Kidney (tissue), 13 donors: ENCODE measurements at regions not wholly inside any gene's neighbourhood (a gene's known extent, or its start where the extent isn't known, plus 50 kb on each side); places are given as distances from the start of the nearest gene placed in this dataset.

Source experiments
- DNase-seq, 5 donors: peaks; one replicate each; pipeline ENCODE4 v3.0.0-alpha.2; 2013 to 2020
- FAIRE-seq: peaks from 2 replicates; lab custom pipeline; 2012; peaks lifted over from hg19 to GRCh38; lab: Jason Lieb, UNC
- H3K27ac ChIP-seq, 2 donors: one replicate each; pipeline ENCODE4 v1.7.0; 2013; ENCODE audit warnings: low read depth in 2 of 2, low read length in 2 of 2, inconsistent platforms in 1 of 2
- H3K27me3 ChIP-seq: one replicate; pipeline ENCODE4 v1.7.1; 2013; ENCODE audit warnings: low read length, inconsistent platforms; ENCODE audit not compliant: control insufficient read depth, insufficient read depth
- H3K36me3 ChIP-seq, 3 donors: one replicate each; pipeline versions ENCODE4 v1.7.0 to v1.7.1; 2013; ENCODE audit warnings: low read length in 3 of 3, control low read depth in 1 of 3, inconsistent platforms in 1 of 3; ENCODE audit not compliant: insufficient read depth in 3 of 3, control insufficient read depth in 2 of 3
- H3K4me1 ChIP-seq, 3 donors: one replicate each; pipeline versions ENCODE4 v1.7.0 to v1.7.1; 2013; ENCODE audit warnings: low read length in 3 of 3, inconsistent platforms in 1 of 3, low read depth in 1 of 3; ENCODE audit not compliant: control insufficient read depth in 2 of 3, insufficient read depth in 2 of 3
- H3K4me3 ChIP-seq, 3 donors: one replicate each; pipeline versions ENCODE4 v1.7.0 to v1.8.1; 2013; ENCODE audit warnings: low read length in 3 of 3, control low read depth in 1 of 3, inconsistent platforms in 1 of 3
- H3K9ac ChIP-seq, 3 donors: one replicate each; pipeline versions ENCODE4 v1.7.0 to v1.7.1; 2013; ENCODE audit warnings: low read length in 3 of 3, control low read depth in 1 of 3, inconsistent platforms in 1 of 3
- H3K9me3 ChIP-seq, 3 donors: one replicate each; pipeline versions ENCODE4 v1.7.0 to v1.7.1; 2013; ENCODE audit warnings: low read length in 3 of 3, control low read depth in 1 of 3, inconsistent platforms in 1 of 3; ENCODE audit not compliant: control insufficient read depth in 2 of 3, insufficient read depth in 1 of 3
- CTCF ChIP-seq: IDR thresholded peaks from 3 replicates; pipeline ENCODE4 v1.5.1; 2012; ENCODE audit warnings: mild to moderate bottlenecking, moderate library complexity, borderline replicate concordance; ENCODE audit not compliant: insufficient read depth; ENCODE audit errors: extremely low read depth
- intact Hi-C: fragments of 100-400 bp; cut with DNase I; formaldehyde crosslinking; loops from one replicate; pipeline ENCODE4 v1.11.1; 2022
- donor health status: control.
- donor health status: control.
- donor health status: control.
- donor health status: control.
- donor health status: control.
- donor health status: DM: yes; HTN: yes; CAD: no.
- donor health status: Normal renal cell carcinoma (clear cell type).

GRCh38 chr16:86426063-86426642 is 84.2 kb upstream of the FOXF1 start:
- H3K9ac ChIP-seq, result no peak overlapping the region
- H3K27me3 ChIP-seq, result no peaks in the 10 kb centered on the region
- no peaks in the 10 kb centered on the region for H3K36me3 ChIP-seq
- no peak overlapping the region for H3K27ac ChIP-seq
- peaks cover 0 to 6% (median 3%) of the 10 kb centered on the region in 3 donors for H3K9me3 ChIP-seq
- FAIRE-seq, result no peak
- no peaks in the 10 kb centered on the region for H3K4me1 ChIP-seq
- DNase-seq, result no peak
- intact Hi-C loops, result no loop called here
- no peak overlapping the region for H3K4me3 ChIP-seq
- no peak for TF ChIP-seq CTCF

DNA sequence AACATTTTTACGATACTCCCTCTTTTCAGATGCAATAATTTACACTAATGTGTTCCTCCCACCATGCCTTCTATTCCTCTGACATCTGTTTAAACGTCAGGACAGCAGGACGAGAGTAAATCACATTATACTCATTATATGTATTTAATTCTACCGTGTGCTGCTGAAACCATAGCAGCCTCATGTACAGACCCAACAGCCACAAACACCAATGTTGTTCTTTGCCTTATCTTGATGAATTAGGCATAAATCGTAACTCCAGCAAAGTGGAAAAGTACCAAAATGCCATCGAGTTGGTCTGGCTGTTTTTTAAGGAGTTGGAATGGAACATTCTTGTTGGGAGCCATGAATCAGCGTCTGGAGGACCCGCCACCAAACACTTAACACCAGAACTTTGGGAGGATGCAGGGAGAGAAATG is 82.9 kb upstream of the FOXF1 start:
- FAIRE-seq, result no peak

DNA sequence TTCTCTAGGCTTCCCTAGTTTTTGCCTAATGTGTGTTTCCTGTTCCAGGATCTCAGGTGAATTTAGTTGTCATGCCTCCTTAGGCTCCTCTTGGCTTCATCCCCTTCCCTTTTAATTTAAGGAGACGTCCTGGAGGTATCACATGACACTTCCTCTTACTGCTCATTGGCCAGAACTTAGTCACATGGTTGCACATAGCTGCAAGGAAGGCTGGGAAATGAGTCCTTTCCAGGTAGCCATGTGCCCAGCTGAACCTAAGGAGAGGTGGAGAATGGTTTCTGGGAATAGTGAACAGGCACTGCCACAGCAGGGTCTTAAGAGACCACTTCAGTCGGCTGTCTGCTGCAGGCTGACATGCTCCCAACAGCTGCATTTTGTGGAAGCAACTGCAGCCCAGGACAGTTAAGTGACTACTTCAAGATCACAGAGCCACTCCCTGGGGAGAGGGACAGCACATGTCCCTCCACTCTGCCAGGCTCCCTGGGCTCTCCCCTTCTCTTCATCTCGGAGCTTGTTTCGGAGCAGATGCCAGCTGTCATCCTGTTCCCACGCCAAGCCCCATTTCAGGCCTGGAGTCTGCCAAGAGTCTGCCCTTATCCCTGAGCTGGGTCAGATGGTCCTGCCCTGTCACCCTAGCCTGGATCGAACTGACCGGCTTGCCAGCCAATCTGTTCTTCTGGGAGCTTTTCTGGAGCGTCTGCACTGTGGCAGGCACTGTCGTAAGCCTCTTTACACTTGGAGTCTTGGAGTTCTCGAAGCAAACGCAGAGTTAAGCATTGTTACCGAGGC is 81.4 kb upstream of the FOXF1 start:
- Histone ChIP-seq H3K27ac (no peak overlapping the region), H3K9ac (no peak overlapping the region), H3K27me3 (no peaks in the 10 kb centered on the region), H3K9me3 (no peaks in the 10 kb centered on the region), H3K4me1 (no peaks in the 10 kb centered on the region), H3K36me3 (no peaks in the 10 kb centered on the region), H3K4me3 (no peak overlapping the region)
- TF ChIP-seq CTCF, result no peak
- FAIRE-seq (no peak), DNase-seq (peak in 1 of 5 donors; percentile 61)
- intact Hi-C loops, result no loop called here

More for the DNA sequence above, 82.9 kb upstream of the FOXF1 start:
- no peaks in the 10 kb centered on the region for H3K4me1 ChIP-seq
- intact Hi-C loops, result no loop called here
- DNase-seq, result peak in 3 of 5 donors; percentile 62 to 92 (median 88)
- peaks cover 0 to 1% (median 0%) of the 10 kb centered on the region in 3 donors for H3K9me3 ChIP-seq
- H3K27me3 ChIP-seq, result no peaks in the 10 kb centered on the region
- peak overlapping the region in 1 of 3 donors; percentile 3 for H3K4me3 ChIP-seq
- no peaks in the 10 kb centered on the region for H3K36me3 ChIP-seq
- H3K9ac ChIP-seq, result no peak overlapping the region
- H3K27ac ChIP-seq, result no peak overlapping the region
- no peak for TF ChIP-seq CTCF
